ENCODE measurements at regions not wholly inside any gene's neighbourhood (a gene's known extent, or its start where the extent isn't known, plus 50 kb on each side); places are given as distances from the start of the nearest gene placed in this dataset.

- ATAC-seq: no peak
Observed at GRCh38 chrX:10083809-10084208, 73.0 kb upstream of the CLCN4 start.

GRCh38 chrX:10085223-10085622 lies 71.6 kb upstream of the CLCN4 start:
- no peak for ATAC-seq

- ATAC-seq: no peak
Observed at GRCh38 chrX:10086676-10087075, 70.1 kb upstream of the CLCN4 start.

- no peak for ATAC-seq
Observed at GRCh38 chrX:10087391-10087790, 69.4 kb upstream of the CLCN4 start.

GRCh38 chrX:10089378-10089795 lies 67.4 kb upstream of the CLCN4 start:
- no peak for ATAC-seq

DNA sequence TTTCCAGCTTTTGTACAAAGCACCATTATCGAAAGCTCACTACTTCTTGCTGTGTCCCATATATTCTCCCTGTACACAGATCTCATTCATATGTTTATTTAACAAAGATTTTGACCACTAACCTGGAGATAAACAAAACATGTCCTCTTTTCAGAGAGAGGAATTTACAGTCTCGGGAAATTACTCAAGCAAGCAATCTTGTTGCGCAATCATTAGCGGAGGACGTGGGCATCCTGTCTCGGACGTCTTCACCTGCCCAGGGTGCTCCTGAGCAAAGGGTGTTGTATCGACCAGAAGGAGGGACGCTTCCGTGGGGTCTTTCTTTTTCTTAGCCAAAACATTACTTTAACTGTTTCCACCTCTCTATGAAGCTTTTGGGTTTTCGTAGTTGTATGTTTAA lies 66.5 kb upstream of the CLCN4 start:
- no peak for ATAC-seq

DNA sequence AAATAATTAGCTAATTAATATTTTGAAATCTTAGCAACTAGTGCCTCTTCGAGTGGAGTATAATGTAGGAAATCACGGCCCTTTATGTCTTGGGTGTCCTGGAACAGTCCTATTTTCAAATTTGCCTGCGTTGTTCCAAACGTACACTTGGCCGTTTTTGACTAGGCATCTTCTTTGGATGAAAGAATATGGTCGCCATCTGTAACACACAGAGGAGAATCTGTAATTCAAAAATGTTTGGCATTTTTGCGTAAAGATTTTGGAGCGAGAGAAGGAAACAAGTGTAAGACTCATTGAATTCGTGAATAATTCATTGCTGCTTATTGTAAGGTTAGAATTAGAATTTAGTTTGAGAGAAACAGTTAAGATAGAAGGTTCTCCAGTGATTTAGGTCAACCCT lies 61.5 kb upstream of the CLCN4 start:
- no peak for ATAC-seq

DNA sequence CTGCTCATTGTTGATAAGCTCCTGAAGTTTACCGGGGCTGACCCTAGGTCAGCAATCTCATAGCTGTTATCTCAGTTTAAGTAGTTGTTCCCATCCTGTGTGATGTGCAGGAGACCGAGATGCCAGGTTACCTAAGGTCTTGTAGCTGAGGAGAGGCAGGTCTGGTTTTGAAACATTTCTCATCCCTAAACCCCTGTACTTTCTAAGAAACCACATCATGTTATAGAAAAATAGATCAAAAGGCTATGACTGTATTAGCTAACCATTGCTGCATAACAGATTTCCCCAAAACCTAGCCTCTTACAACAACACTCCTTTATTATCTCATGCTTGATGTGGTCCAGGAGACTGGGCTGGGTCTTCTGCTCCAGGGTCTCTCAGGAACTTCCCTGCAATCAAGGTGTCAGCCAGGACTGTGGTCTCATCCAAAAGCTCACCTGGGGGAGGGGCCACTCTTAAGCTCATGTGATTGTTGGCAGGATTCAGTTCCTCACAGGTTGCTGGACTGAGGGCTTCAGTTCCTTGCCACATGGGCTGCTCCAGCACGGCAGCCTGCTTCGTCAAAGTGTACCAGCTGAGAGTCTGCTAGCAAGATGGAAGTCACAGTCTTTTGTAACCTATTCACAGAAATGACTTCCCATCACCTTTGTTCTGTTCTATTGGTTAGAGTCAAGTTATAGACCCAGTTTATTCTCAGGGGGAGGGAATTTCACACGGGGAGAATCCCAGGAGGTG lies 60.9 kb upstream of the CLCN4 start:
- no peak for ATAC-seq

- ATAC-seq: no peak
Observed at GRCh38 chrX:10098270-10098713, 58.5 kb upstream of the CLCN4 start.

DNA sequence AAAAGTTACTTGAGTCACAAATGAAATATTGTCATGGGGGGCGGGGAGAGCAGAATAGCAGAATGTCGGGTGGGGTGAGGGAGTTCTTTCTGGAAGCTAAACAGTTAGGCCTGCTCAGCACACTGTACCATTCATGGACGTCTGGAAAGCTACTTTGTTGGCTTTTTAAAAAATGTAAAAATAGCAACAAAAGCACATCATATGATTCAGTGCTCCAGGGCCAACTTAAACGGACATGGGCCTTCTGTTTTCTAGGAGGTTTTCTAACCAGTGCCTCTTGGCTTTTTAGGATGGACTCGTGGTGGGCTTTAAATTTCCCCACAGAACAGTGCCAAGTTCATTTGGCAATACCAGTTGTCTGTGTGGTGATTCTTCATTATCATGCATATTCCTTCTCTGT lies 57.4 kb upstream of the CLCN4 start:
- ATAC-seq: no peak

- no peak for ATAC-seq
Observed at GRCh38 chrX:10101269-10101668, 55.5 kb upstream of the CLCN4 start.

- ATAC-seq: no peak
Observed at GRCh38 chrX:10102046-10102704, 54.6 kb upstream of the CLCN4 start.

GRCh38 chrX:10103023-10103422 lies 53.8 kb upstream of the CLCN4 start:
- no peak for ATAC-seq

DNA sequence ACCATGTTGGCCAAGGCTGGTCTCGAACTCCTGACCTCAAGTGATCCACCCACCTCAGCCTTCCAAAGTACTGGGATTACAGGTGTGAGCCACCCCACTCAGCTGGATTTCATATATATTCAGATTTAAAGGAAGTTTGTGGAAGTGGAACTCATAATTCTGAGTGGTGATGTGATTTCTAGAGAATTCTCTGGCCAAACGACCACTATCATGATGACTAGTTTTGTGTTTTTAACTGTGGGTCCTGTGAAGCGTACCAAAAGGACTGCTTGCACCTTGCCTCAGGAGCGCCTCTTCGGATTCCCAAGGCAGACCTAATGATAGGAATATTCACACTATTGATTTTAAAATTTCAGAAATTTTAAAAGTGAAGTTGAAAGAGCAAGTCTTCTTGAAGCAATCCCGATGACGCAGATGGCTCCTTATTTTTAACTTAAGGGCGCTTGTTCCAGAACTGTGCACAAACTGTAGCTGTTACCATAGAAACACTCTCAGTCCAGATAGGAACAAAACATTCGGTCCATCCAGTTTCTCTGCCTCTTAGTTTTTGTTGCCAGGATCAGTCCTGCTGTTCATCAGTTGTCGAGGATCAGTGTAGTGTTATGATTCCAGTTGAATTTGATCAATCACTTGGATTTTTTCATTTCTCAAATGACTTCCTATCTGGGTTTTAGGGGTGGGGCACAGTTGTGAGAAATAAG lies 51.7 kb upstream of the CLCN4 start:
- no peak for ATAC-seq

GRCh38 chrX:10106806-10107205 lies 50.0 kb upstream of the CLCN4 start:
- ATAC-seq: no peak
